Trophoblast cell (in vitro differentiated cells and primary cell): ENCODE measurements at regions not wholly inside any gene's neighbourhood (a gene's known extent, or its start where the extent isn't known, plus 50 kb on each side); places are given as distances from the start of the nearest gene placed in this dataset.

Experiments
- DNase-seq, 2 donors: peaks; one replicate each; pipeline ENCODE4 v3.0.0-alpha.2; 2016
- H2AFZ ChIP-seq: 2 replicates; pipeline ENCODE4 v1.6.1; 2013; ENCODE audit warnings: low read length, moderate library complexity, mild to moderate bottlenecking; ENCODE audit not compliant: insufficient read depth, poor library complexity
- H2AK5ac ChIP-seq: 2 replicates; pipeline ENCODE4 v1.6.1; 2013; ENCODE audit warnings: mild to moderate bottlenecking, low read length
- H2BK120ac ChIP-seq: 2 replicates; pipeline ENCODE4 v1.6.1; 2013; ENCODE audit warnings: low read length, mild to moderate bottlenecking, moderate library complexity; ENCODE audit not compliant: insufficient read depth, poor library complexity
- H2BK12ac ChIP-seq: 2 replicates; pipeline ENCODE4 v1.6.1; 2013; ENCODE audit warnings: mild to moderate bottlenecking, low read length, moderate library complexity
- H2BK5ac ChIP-seq: 2 replicates; pipeline ENCODE4 v1.6.1; 2013; ENCODE audit warnings: low read length, low read depth, moderate library complexity, mild to moderate bottlenecking; ENCODE audit not compliant: poor library complexity
- H3K14ac ChIP-seq: 2 replicates; pipeline ENCODE4 v1.6.1; 2013; ENCODE audit warnings: mild to moderate bottlenecking, low read length
- H3K18ac ChIP-seq: 2 replicates; pipeline ENCODE4 v1.6.1; 2013; ENCODE audit warnings: mild to moderate bottlenecking, low read length
- H3K23ac ChIP-seq: 2 replicates; pipeline ENCODE4 v1.6.1; 2013; ENCODE audit warnings: low read length
- H3K27ac ChIP-seq: 2 replicates; pipeline ENCODE4 v1.5.1; 2013; ENCODE audit warnings: low read depth, mild to moderate bottlenecking, inconsistent platforms, low read length, moderate library complexity
- H3K27me3 ChIP-seq: 2 replicates; pipeline ENCODE4 v1.6.1; 2013; ENCODE audit warnings: inconsistent platforms, mild to moderate bottlenecking, low read length, moderate library complexity; ENCODE audit not compliant: insufficient read depth
- H3K36me3 ChIP-seq, 2 experiments: 1 replicate in 1 of 2; 2 replicates in 1 of 2; pipeline ENCODE4 v1.6.1; 2013; ENCODE audit warnings: low read length in 2 of 2, mild to moderate bottlenecking in 2 of 2, moderate library complexity in 1 of 2; ENCODE audit not compliant: insufficient read depth in 2 of 2, control insufficient read depth in 1 of 2
- H3K4ac ChIP-seq: 2 replicates; pipeline ENCODE4 v1.6.1; 2013; ENCODE audit warnings: low read depth, mild to moderate bottlenecking, low read length, moderate library complexity
- H3K4me1 ChIP-seq, 2 experiments: 1 replicate in 1 of 2; 2 replicates in 1 of 2; pipeline ENCODE4 v1.6.1; 2013; ENCODE audit warnings: low read length in 2 of 2, mild to moderate bottlenecking in 2 of 2, moderate library complexity in 1 of 2; ENCODE audit not compliant: insufficient read depth in 2 of 2, control insufficient read depth in 1 of 2
- H3K4me2 ChIP-seq: 2 replicates; pipeline ENCODE4 v1.6.1; 2013; ENCODE audit warnings: inconsistent platforms, mild to moderate bottlenecking, low read length, moderate library complexity
- H3K4me3 ChIP-seq: 2 replicates; pipeline ENCODE4 v1.5.1; 2013; ENCODE audit warnings: mild to moderate bottlenecking, low read depth, low read length, inconsistent platforms
- H3K79me1 ChIP-seq: one replicate; pipeline ENCODE4 v1.6.1; 2013; ENCODE audit warnings: low read length
- H3K79me2 ChIP-seq: 2 replicates; pipeline ENCODE4 v1.6.1; 2013; ENCODE audit warnings: low read length, mild to moderate bottlenecking; ENCODE audit not compliant: control insufficient read depth, insufficient read depth, poor library complexity
- H3K9ac ChIP-seq: 2 replicates; pipeline ENCODE4 v1.6.1; 2013; ENCODE audit warnings: mild to moderate bottlenecking, low read length
- H3K9me3 ChIP-seq: 2 replicates; pipeline ENCODE4 v1.6.1; 2013; ENCODE audit warnings: low read depth, mild to moderate bottlenecking, control low read depth, inconsistent platforms, low read length; ENCODE audit not compliant: insufficient read depth
- H4K12ac ChIP-seq: 2 replicates; pipeline ENCODE4 v1.6.1; 2013; ENCODE audit warnings: low read depth, mild to moderate bottlenecking, low read length, moderate library complexity
- H4K8ac ChIP-seq: 2 replicates; pipeline ENCODE4 v1.6.1; 2013; ENCODE audit warnings: low read depth, mild to moderate bottlenecking, low read length, moderate library complexity
- H4K91ac ChIP-seq: one replicate; pipeline ENCODE4 v1.6.1; 2013; ENCODE audit warnings: low read depth, mild to moderate bottlenecking, low read length, moderate library complexity
- WGBS: extraction: QIAGEN DNeasy Blood & Tissue Kit; methylation state at CpG from one replicate; pipeline ENCODE4 v1.1.7; 2013; ENCODE audit warnings: missing lambda C conversion rate; ENCODE audit not compliant: insufficient read length, insufficient coverage; ENCODE audit errors: extremely low coverage; 5-methylcytosine and 5-hydroxymethylcytosine counted together

- Histone ChIP-seq H2AFZ (no peak overlapping the region), H3K4me1 (peaks cover 7% of the 10 kb centered on the region in 2 experiments)
Observed at GRCh38 chr12:127595506-127595905, 671.5 kb upstream of the TMEM132C start.

GRCh38 chr12:127596891-127597290, 670.1 kb upstream of the TMEM132C start:
- Histone ChIP-seq H3K4me2 (no peak overlapping the region), H2BK120ac (no peak overlapping the region), H3K27me3 (no peaks in the 10 kb centered on the region), H4K91ac (no peak overlapping the region), H4K8ac (no peak overlapping the region), H2AFZ (no peak overlapping the region), H2BK5ac (no peak overlapping the region), H3K23ac (no peak overlapping the region), H3K27ac (no peak overlapping the region), H4K12ac (no peak overlapping the region), H3K79me1 (peaks cover 1% of the 10 kb centered on the region), H3K9ac (no peak overlapping the region), H3K4me3 (no peak overlapping the region), H3K36me3 (no peaks in the 10 kb centered on the region), H2BK12ac (no peak overlapping the region), H3K9me3 (no peaks in the 10 kb centered on the region), H3K18ac (no peak overlapping the region), H3K79me2 (no peaks in the 10 kb centered on the region), H3K4me1 (peaks cover 3 to 4% of the 10 kb centered on the region in 2 experiments), H3K14ac (no peak overlapping the region), H2AK5ac (no peak overlapping the region), H3K4ac (no peak overlapping the region)
- WGBS: no CpG with 5 or more reads among the region's 4 CpGs
- DNase-seq: no peak

More at GRCh38 chr12:127595506-127595905, 671.5 kb upstream of the TMEM132C start:
- no peaks in the 10 kb centered on the region for H3K36me3 ChIP-seq
- DNase-seq: no peak
- H3K4ac ChIP-seq: no peak overlapping the region
- WGBS: no CpG with 5 or more reads among the region's 4 CpGs
- no peak overlapping the region for H2AK5ac ChIP-seq
- peaks cover 1% of the 10 kb centered on the region for H3K79me1 ChIP-seq
- no peaks in the 10 kb centered on the region for H3K27me3 ChIP-seq
- no peak overlapping the region for H3K27ac ChIP-seq
- no peaks in the 10 kb centered on the region for H3K79me2 ChIP-seq
- no peak overlapping the region for H2BK5ac ChIP-seq
- no peak overlapping the region for H3K9ac ChIP-seq
- H4K12ac ChIP-seq: no peak overlapping the region
- H4K91ac ChIP-seq: no peak overlapping the region
- no peak overlapping the region for H3K18ac ChIP-seq
- H4K8ac ChIP-seq: no peak overlapping the region
- H3K23ac ChIP-seq: no peak overlapping the region
- H3K4me2 ChIP-seq: no peak overlapping the region
- no peak overlapping the region for H3K14ac ChIP-seq
- H2BK12ac ChIP-seq: no peak overlapping the region
- H3K9me3 ChIP-seq: no peaks in the 10 kb centered on the region
- no peak overlapping the region for H2BK120ac ChIP-seq
- no peak overlapping the region for H3K4me3 ChIP-seq

- no peak overlapping the region for H2BK12ac ChIP-seq
- WGBS: no CpG with 5 or more reads among the region's 7 CpGs
Observed at GRCh38 chr12:127599436-127599835, 667.5 kb upstream of the TMEM132C start.

GRCh38 chr12:127600211-127600610, 666.8 kb upstream of the TMEM132C start:
- H2AK5ac ChIP-seq: no peak overlapping the region
- H2BK5ac ChIP-seq: no peak overlapping the region
- WGBS: no CpG with 5 or more reads among the region's 3 CpGs
- H3K18ac ChIP-seq: no peak overlapping the region
- H3K27ac ChIP-seq: no peak overlapping the region
- no peak overlapping the region for H3K23ac ChIP-seq
- no peak overlapping the region for H4K8ac ChIP-seq
- H3K14ac ChIP-seq: no peak overlapping the region
- no peak overlapping the region for H3K4me3 ChIP-seq
- no peaks in the 10 kb centered on the region for H3K9me3 ChIP-seq
- H2BK12ac ChIP-seq: no peak overlapping the region
- H2AFZ ChIP-seq: no peak overlapping the region
- H3K79me2 ChIP-seq: no peaks in the 10 kb centered on the region
- H3K79me1 ChIP-seq: no peaks in the 10 kb centered on the region
- DNase-seq: no peak
- no peak overlapping the region for H3K4ac ChIP-seq
- no peaks in the 10 kb centered on the region for H3K36me3 ChIP-seq
- no peak overlapping the region for H3K9ac ChIP-seq
- H4K91ac ChIP-seq: no peak overlapping the region
- H3K4me1 ChIP-seq: no peaks in the 10 kb centered on the region
- H3K4me2 ChIP-seq: no peak overlapping the region
- H4K12ac ChIP-seq: no peak overlapping the region
- H2BK120ac ChIP-seq: no peak overlapping the region
- H3K27me3 ChIP-seq: no peaks in the 10 kb centered on the region

More at GRCh38 chr12:127599436-127599835, 667.5 kb upstream of the TMEM132C start:
- Histone ChIP-seq H3K27ac (no peak overlapping the region), H4K91ac (no peak overlapping the region), H4K12ac (no peak overlapping the region), H3K4me1 (peaks cover 2 to 3% of the 10 kb centered on the region in 2 experiments), H3K23ac (no peak overlapping the region), H3K79me1 (no peaks in the 10 kb centered on the region), H3K79me2 (no peaks in the 10 kb centered on the region), H3K4me3 (no peak overlapping the region), H3K27me3 (no peaks in the 10 kb centered on the region), H3K9me3 (no peaks in the 10 kb centered on the region), H3K14ac (no peak overlapping the region), H2BK120ac (no peak overlapping the region), H3K4ac (no peak overlapping the region), H2AK5ac (no peak overlapping the region), H3K4me2 (no peak overlapping the region), H2BK5ac (no peak overlapping the region), H3K18ac (no peak overlapping the region), H3K9ac (no peak overlapping the region), H3K36me3 (no peaks in the 10 kb centered on the region), H2AFZ (no peak overlapping the region), H4K8ac (no peak overlapping the region)
- no peak for DNase-seq
